Activated CD8-positive, alpha-beta memory T cell treated with anti-CD3 and anti-CD28 coated beads for 24 hours (primary cell): ENCODE measurements at regions not wholly inside any gene's neighbourhood (a gene's known extent, or its start where the extent isn't known, plus 50 kb on each side); places are given as distances from the start of the nearest gene placed in this dataset.
"Not testable (repeated sequence)": the region's sequence is repeated elsewhere in the genome, so short reads cannot be mapped to it uniquely, and the experiment has no call there.

Source experiments
- DNase-seq: peaks from one replicate; pipeline ENCODE4 v3.0.0-alpha.2; 2020

DNA sequence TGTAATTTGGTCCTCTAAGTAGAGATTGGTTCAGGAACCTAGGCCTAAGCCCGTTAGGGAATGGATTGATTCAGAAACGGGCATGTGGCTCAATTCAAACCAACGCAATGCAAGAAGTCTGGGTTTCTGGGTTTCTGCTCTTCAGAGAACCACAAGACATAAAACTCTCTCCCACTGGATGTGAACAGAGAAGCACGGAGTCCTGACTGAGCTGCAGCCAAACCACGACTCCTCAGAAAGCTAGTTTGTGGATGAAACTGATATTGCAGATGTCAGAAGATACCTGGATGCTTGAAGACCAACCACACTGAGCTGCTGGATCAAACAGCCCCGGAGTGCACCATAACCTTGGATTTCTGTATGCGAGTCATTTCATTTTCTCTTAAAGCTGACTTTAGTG lies 50.0 kb downstream of the SOD2 start:
- DNase-seq: no peak

GRCh38 chr6:159642481-159642880 lies 50.6 kb downstream of the SOD2 start:
- DNase-seq: no peak

DNA sequence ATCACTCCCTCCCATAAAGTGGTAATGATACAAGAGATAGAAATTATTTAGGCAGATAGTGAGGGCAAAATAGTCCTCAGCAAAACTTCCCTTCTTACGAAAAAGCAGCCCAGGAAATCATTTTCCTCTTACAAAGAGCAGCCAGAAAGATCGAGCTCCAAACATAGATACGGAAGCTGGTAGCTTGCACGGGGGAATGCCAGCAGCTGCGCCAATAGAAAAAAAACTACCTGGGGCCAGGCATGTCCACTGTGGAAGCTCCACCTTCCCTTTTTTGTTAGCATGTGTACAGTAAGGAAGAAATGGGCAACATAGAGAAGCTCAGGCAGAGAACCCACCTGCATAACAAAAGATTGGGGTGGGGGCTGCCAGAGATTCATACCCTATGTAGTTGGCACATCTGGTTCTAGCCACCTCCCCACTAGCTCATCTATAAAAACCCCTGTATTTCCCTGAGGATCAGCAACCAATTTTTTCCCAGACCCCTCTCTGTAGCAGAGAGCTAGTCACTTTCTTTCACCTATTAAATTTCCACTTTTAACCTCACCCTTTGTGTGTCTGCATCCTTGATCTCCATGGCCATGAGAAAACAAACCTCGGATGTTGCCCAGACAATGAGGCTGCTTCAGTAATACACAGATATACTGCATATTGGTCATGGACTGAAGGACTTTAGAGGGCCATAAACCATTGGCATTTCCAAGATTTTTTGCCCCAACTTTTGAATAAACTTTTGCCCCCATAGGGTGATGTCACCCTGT lies 52.1 kb downstream of the SOD2 start:
- no peak for DNase-seq

DNA sequence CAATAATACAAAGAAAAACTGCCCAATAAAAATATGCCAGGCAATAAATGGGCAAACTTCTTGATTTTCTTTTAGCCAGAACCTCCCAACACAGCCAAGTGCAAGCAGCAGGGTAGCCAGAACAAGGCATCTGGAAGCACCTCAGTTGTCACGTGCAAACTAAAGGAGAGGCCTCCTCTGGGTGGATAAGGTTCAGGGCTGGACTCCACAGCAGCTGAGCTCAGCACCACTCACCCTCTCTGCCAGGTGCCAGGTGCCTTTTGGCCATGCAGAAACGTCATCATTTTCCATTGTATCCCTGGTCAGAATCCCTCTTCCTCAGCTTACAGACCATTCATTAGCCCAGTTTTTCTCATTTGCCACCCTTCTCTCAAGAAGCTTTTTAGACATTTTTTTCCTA lies 52.7 kb downstream of the SOD2 start:
- DNase-seq: no peak

DNA sequence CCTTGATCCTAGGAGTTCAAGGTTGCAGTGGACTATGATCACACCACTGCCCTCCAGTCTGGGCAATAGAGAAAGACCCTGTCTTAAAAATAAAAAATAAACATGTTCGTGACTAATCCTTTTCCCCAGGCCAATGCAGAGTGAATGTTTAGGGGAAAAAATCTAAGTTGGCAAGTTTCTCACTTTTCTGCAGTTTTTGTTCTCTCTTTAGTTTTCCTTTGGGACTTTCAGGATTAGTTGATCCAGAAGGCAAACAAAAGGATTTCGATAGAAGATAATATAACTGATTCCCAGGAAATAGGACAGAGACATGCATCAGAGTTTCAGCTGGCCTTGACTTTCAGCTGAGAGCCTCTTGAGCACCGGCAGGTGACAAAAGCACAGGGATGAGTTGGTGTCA lies 53.3 kb downstream of the SOD2 start:
- no peak for DNase-seq

- no peak for DNase-seq
Measured at GRCh38 chr6:159633196-159633595, 59.8 kb downstream of the SOD2 start.

DNA sequence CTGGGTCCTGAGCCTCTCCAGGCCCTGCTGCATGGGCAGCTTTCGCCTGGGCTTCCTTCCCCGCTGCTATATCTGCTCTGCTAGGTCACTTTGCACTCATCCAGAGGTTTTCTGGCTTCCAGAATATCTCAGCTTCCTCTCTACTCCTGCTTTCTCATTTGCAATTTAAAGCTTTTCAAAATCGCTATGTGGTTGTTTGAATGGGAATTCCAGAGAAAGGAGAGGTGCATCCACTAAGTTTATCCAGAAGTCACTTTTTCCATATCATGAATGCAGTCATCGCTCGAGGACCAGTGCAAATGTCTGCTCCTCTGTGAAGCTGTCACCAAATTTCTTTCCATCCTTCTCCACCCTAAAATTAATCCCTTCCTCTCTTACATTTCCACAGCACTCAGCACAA lies 61.2 kb downstream of the SOD2 start:
- no peak for DNase-seq

GRCh38 chr6:159627939-159628338 lies 65.1 kb downstream of the SOD2 start:
- DNase-seq: no peak

- DNase-seq: not testable (repeated sequence)
Measured at GRCh38 chr6:159626506-159626905, 66.5 kb downstream of the SOD2 start.

DNA sequence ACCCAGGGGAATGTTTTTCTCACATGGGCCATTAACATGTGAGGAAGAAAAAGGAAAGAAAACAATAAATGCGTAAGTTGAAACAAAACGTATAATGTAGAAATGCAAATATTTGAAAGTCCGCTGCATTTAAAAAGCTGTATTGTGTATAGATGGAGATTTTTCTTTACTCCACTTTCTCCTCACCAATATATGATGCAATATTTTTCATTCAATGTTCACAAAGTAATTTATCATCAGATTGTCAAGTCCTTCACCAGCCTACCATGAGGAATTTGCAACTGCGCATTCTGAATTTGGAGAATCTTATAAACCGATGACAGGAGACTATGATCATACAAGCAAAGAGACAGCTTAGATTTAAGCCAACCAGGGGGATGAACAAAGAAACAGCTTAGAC lies 69.9 kb downstream of the SOD2 start:
- DNase-seq: no peak

- DNase-seq: no peak
Measured at GRCh38 chr6:159620947-159621346, 72.1 kb downstream of the SOD2 start.

DNA sequence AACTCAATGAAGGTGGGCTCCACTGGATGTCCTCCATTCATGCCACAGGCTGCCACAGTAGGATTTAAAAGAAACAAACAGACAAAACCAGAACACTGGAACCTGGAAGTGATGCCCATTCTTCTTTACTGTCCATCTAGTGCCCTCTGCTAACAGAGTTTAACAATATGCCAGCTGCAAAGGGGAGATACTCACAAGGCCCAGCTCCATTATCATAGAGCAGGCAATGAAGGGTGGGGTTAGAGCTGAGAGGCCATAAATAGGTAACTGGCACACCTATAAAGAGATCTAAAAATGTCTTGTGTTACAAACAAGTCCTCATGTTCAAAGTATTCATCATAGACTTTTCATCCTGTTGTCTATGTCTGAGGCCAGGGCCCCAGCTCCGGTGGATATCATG lies 75.6 kb downstream of the SOD2 start:
- no peak for DNase-seq

GRCh38 chr6:159616456-159616855 lies 76.6 kb downstream of the SOD2 start:
- DNase-seq: no peak

GRCh38 chr6:159615918-159616317 lies 77.1 kb downstream of the SOD2 start:
- no peak for DNase-seq

GRCh38 chr6:159610881-159611280 lies 82.2 kb downstream of the SOD2 start:
- DNase-seq: no peak

- no peak for DNase-seq
Measured at GRCh38 chr6:159609652-159610178, 83.3 kb downstream of the SOD2 start.

DNA sequence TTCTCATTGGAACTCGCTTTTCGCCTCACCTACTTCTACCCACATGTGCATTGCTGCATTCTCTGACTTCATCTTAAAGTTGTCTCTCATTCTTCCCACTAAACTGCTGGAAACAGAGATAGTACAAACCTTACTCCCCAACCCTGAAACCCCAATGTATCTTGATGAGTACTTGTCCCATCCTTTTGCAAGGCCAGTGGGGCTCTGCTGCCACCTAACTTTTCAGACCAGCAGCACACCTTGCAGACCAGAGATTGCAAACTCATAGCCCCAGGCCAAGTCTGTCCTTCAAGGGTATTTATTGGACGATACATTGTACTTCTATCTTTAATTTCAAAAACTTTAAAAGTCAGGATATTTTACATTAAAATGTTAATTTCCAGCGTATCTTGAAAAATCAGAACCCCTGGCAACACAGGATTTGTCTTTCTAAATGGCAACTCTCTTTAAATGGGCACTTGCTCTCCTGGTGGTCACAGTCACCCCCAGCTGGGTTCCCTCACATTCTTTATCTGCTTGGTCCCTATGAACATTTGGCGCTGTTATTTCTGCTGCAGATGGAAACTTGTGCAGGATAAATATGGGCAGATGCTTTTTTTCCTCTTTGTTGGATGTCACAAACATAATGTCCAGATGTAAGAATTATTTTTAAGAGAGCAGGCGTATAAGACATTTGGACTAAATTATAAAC lies 83.9 kb downstream of the SOD2 start:
- DNase-seq: no peak

GRCh38 chr6:159606786-159607185 lies 86.3 kb downstream of the SOD2 start:
- no peak for DNase-seq

- no peak for DNase-seq
Measured at GRCh38 chr6:159604443-159604956, 88.5 kb downstream of the SOD2 start.

DNA sequence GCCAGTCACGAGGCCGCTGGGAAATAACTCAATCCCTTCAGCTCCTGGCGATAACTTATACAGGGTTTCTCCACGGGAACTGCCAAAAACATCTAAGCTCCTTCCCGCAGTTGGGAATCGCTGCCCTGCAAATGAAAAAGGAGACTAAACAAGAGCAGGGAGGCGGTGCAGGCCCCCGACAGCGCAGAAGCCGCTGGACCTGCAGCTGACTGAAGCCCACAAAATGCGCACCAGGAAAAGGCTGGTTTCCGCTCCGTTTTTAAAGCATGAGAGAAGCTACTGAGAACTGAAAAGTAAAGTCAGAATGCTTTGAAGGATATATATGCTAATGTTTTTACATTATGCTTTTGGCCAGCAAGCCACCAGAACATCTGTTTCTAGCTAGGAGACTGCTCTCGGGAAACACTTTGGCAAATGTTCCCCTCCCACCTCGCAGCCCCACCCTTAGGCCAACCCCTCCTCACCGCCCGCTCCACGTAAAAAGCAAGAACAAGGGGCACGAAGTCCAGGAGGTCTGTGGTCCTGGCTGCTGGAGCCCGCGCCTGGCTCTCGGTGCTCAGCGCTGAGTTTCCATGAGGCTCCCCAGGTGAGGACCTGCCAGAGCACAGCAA lies 90.5 kb downstream of the SOD2 start:
- DNase-seq: no peak

DNA sequence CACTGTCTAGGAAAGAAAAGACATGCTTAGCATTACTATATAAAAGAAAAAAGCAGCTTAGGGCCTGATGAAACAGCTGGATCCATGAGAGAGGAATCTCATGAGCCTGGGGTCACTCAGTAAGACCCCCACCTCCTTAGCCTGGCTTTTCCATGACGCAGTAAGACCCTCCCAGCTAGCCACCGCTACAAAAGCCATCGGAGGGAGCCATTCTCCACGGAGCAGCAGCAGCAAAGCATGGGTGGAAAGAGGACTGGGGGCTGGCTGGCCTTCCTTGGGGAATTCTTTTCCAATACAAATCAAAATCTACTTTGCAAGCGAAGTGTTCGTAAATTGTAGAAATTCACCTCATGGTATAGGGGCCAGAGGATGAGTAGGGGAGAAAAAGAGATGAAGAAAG lies 91.8 kb downstream of the SOD2 start:
- no peak for DNase-seq

- no peak for DNase-seq
Measured at GRCh38 chr6:159595173-159595572, 97.9 kb downstream of the SOD2 start.

DNA sequence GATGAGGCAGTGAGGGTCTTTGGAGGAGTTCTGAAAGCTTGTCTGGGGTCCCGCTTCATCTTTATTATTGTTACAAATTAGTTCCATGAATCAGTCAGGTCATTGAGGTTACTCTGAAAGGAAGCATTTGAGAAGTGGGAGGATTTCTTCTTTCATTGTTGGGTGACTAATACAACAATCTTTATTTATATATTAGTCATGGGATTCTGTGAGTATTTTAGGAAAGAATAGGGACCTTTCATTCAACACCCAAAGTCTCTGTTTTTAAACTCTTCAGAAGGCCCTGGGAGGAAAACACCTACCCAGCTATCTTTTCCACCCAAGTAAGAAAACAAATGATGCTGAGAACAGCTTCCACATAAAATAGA lies 98.3 kb downstream of the SOD2 start:
- no peak for DNase-seq
